ENCODE measurements at regions not wholly inside any gene's neighbourhood (a gene's known extent, or its start where the extent isn't known, plus 50 kb on each side); places are given as distances from the start of the nearest gene placed in this dataset.

DNA sequence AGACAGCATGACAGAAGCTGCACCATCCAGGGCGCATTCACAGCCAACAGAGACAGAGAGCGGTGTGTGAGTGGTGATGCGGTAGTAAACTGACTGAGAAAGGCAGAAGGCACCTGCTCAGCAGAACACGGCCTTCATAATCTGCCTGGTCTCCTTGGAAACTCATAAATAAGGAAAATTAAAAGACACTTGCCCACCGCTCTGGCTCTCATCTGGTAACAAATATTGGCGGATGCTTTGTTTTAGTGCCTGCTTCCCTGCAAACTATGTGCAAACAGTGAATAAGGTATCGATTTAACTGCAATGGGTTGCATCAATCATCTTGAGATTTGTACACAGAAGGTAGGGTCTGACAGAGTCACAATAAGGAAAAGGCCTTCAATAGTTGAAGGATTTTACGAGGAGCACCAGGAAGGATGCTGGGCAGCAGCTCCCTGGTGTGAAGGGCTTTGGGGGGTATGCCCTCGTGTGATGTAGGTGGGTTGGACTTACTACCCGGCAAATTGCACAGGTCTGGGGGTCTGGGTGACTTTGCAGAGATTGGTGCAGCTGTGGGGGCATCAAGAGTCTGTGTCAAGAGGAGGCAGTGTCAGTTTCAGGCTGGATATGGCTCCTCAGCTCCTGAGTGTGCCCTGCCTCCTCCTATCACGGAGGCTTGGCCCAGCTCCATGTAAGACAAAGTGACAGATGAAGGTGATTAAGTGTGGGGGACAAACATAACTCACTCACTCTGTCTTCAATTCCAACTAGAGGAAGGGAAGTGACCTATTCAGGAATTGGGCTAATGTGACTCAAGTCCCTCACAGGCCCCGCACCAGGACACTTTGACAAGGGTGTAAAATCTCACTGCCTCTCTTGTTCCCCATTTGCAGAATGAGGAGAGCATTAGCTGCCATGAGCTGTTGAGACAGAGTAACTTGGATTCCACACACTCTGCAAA lies 166.7 kb downstream of the ICE1 start:
- TF ChIP-seq, protein P1, sequence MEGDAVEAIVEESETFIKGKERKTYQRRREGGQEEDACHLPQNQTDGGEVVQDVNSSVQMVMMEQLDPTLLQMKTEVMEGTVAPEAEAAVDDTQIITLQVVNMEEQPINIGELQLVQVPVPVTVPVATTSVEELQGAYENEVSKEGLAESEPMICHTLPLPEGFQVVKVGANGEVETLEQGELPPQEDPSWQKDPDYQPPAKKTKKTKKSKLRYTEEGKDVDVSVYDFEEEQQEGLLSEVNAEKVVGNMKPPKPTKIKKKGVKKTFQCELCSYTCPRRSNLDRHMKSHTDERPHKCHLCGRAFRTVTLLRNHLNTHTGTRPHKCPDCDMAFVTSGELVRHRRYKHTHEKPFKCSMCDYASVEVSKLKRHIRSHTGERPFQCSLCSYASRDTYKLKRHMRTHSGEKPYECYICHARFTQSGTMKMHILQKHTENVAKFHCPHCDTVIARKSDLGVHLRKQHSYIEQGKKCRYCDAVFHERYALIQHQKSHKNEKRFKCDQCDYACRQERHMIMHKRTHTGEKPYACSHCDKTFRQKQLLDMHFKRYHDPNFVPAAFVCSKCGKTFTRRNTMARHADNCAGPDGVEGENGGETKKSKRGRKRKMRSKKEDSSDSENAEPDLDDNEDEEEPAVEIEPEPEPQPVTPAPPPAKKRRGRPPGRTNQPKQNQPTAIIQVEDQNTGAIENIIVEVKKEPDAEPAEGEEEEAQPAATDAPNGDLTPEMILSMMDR (IDR thresholded peaks at IDR 0.05), result no peak
- TF ChIP-seq EZH2phosphoT487 (IDR thresholded peaks at IDR 0.05), result no peak

Data from neural progenitor cell (in vitro differentiated cells).